Myocyte (in vitro differentiated cells): ENCODE measurements at regions not wholly inside any gene's neighbourhood (a gene's known extent, or its start where the extent isn't known, plus 50 kb on each side); places are given as distances from the start of the nearest gene placed in this dataset.
A peak's percentile ranks its signal among the peaks of the same experiment; 100 is the strongest.

Source experiments
- DNase-seq: peaks from one replicate; pipeline ENCODE4 v3.0.0-alpha.2; 2012; ENCODE audit warnings: low read depth

DNA sequence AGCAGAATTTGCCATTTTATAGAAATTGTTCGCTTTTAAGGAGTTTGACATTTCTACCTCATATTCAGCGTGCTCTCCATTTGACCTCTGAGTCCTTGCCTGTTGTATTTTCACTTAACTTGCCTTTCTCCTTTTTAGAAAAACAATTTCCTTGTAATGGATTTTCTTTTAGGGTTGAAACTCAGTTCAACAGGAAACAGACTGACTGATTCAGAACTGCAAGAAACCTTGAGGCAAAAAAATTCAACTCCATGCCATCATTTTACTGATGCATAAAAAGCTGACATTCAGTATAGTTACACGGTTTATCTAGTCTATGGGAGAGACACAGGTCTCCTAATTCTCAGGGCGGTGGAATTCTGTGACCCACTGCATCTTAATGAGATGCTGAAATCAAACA, 59.8 kb downstream of the MRPS30 start:
- no peak for DNase-seq

DNA sequence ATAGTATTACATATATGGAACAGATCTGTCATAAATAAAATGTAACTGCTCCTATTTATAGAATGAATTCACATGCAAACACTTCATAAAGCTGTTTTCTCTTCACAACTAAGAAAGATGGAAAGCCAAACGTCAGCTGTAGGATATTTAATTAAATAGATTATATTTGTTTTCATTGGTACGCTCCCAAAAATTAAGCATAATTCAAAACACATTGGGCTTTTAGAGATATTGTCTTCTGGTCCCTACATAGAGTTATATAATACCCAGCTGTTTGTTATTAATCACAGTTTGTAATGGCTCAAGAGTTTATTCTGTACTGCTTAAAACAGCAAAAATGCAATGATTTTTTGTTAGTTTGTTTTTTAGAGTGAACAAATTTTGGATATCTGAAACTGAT, 61.2 kb downstream of the MRPS30 start:
- DNase-seq = no peak

GRCh38 chr5:44870430-44870829, 61.7 kb downstream of the MRPS30 start:
- DNase-seq = no peak

DNA sequence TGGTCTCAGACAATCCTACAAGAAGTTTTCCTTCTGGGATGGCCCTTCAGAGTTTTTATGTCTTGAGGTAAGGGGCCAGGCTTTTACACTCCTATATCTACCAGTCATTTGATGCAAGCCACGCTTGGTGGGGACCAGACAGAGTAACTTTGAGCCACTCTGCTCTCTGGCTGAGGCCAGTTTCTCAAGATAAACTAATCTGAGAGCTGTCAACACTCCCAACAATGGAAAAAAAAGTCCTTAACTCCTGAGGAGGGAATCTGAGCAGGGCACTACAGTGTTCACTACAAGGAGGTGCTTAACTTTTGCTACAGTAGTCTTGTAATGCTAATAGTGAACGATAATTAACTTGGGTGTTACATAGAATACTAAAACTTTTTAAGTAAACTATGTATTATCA, 62.7 kb downstream of the MRPS30 start:
- DNase-seq = no peak

- peak; percentile 16 for DNase-seq
Observed at GRCh38 chr5:44875661-44876605, 67.2 kb downstream of the MRPS30 start.

- no peak for DNase-seq
Observed at GRCh38 chr5:44881266-44881665, 72.5 kb downstream of the MRPS30 start.

GRCh38 chr5:44884036-44884435, 75.3 kb downstream of the MRPS30 start:
- no peak for DNase-seq

DNA sequence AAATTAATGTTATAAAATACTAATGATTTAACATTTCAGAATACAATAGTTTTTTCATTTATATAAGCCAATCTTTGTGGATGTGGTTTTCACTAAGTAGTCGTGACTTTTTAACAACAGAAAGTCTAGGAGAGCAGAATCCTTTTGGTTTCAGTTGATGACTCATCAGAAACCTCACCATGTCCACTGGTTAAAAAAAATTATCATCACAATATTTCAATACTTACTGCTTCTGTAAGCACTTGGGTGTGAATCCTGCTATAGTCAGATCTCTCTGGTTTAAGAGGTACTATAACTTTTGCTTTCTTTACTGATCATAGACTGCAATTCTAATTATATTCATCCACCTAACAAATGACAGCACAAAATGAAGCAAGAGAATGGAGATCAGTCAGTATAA, 77.2 kb downstream of the MRPS30 start:
- DNase-seq = peak; percentile 27

DNA sequence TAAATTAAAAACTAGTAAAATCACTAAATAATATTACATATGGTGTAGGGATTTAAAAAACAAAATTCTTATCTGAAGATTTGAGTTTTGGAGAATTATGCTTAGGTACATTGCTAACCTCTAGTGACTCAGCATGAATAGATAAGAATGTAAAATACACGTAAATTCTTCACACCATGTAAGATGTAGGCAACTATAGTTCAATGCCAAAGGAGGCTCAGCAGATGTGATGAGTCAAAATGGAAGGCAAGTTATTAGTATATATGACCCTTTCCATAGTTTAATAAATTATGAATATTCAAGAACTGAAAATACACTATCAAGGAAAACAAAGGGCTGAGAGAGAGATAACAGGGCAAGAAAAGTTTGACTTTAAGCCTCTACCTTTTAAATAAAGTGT, 79.0 kb downstream of the MRPS30 start:
- no peak for DNase-seq

- DNase-seq = no peak
Observed at GRCh38 chr5:44888435-44888834, 79.7 kb downstream of the MRPS30 start.

- no peak for DNase-seq
Observed at GRCh38 chr5:44891116-44891515, 82.4 kb downstream of the MRPS30 start.

- DNase-seq = no peak
Observed at GRCh38 chr5:44900273-44900954, 91.7 kb downstream of the MRPS30 start.

DNA sequence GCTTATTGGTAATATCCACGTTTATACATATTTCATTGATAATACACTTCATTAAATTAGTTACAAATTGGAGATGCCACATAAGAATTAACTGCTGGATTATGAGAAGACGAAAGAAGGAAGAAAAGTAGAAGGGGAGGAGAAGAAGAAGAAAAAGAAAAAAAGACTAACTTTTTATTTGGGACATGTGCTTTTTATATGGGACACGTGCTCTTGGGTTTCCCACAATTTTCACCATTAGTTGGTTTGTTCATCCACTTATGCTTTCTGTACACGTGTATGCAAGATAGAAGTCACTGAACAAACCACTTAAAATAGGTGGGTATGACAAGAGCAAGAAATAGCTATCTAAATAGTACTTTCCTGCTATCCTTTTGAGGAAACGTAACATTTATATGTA, 98.6 kb downstream of the MRPS30 start:
- DNase-seq = no peak

DNA sequence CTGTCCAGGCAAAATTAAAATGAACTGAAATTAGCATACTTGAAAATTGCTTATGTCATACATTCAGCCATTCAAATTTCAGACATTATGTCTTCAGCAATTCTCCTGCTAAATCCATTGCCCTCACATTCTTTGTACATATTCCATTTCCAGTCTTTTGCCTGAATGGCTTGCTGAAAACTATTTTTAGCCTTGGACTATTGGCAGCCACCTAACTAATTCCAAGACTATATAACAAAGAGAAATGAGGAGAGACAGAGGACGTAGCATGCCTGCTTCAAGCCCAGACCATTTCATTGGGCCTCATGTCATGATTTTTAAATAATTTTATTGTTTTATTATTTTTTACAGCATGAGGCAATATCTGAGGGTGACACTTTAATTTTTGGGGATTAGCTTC, 100.3 kb downstream of the MRPS30 start:
- DNase-seq = no peak

GRCh38 chr5:44911501-44911900, 102.8 kb downstream of the MRPS30 start:
- DNase-seq = no peak

DNA sequence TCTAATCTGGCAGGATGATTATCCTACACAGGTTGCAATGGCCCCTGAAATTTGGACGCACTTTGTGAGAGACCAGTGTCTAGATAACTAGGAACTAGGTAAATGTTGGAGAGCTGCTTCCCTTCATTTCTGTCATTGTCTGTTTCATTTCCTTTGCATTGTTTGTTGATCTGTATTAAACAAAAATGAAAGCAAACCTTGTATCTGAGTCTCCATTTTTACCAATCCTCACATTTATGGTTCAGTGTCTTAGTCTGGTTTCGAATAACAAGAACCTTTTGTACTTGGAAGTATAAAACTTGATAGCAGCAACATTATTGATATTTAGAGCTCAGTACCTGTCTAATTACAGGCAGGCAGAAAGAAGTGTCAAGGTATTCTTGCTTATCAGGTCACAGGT, 105.5 kb downstream of the MRPS30 start:
- DNase-seq = no peak

DNA sequence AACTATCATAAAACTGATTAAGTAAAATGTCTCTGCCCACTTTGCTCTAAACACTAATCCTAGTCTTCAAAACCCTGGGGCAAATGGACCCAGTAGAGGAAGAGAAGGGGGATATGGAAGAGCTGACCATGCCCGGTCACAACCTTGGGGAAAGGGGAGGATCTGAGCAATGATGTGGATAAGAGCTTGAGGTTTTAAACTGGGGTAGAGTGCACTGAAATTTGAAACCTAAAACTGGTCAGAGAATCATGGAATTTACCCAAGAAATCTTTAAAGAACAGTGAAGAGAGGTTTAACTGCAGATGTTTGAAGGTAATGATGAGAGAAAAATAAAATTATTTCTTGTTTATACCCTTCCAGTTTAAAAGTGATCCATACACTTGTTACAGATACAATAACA, 110.8 kb downstream of the MRPS30 start:
- DNase-seq = no peak

DNA sequence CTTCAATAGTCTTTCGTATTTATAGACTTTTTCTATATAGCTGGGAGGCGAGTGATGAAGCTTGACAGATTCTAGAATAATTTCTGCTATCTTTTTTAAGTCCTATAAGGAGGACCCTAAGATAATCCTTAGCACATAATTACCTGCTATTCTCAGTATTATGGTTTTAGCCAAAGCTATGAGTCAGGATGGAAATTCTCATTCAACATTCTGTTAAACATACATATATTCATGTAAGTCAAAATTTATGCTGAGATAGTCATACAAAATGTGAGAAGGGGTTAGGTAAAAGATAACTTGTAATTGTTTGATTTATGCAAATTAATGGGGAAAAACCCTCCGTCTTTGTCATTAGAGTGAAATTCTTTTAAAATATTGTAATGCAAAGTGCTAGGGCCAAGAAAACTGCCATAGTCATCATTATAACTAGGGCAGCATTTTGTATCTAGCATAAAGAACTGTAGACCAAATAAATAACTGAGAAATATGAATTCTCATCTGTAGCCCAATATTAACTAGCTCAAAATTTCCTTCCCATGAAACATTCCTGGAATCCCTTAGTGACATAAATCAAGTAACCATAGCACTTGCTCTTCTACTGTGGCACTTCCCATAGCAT, 118.5 kb downstream of the MRPS30 start:
- no peak for DNase-seq

DNA sequence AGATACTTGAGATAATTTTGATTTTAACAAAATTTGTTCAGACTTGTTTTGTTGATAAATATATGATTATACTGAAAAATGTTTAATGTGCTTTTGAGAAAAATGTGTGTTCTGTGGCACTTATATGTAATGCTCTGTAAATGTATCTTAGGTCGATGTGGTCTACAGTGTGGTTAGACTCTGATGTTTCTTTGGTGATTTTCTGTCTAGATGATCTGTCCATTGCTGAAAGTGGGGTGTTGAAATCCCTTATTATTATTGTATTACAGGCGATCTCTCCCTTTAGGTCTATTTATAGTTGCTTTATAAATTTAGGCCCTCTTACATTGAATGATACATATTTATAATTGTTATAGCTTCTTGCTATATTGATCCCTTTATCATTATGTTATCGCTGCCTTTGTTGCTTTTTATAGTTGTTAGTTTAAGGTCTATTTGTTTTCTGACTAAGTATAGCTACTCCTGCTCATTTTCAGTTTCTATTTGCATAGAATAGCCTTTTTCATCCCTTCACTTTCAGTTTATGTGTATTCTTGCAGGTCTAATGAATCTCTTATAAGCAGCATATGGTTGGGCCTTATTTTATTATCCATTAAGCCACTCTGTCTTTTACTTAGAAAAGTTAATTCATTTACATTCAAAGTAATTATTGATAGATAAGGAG, 124.3 kb downstream of the MRPS30 start:
- DNase-seq = no peak

DNA sequence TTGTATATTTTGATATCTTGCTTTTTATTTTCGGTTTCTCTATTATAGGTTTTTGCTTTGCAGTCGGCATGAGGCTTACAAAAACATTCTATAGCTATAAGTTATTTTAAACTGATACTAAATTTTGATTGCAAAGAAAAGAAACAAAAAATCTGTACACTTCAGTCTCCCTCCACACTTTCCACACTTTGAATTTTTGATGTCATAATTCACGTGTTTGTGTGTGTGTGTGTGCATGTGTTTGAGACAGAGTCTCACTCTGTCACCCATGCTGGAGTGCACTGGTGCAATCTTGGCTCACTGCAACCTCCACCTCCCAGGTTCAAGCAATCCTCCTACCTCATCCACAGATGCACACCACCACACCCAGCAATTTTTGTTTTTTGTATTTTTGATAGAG, 124.9 kb downstream of the MRPS30 start:
- no peak for DNase-seq

GRCh38 chr5:44935262-44935661, 126.5 kb downstream of the MRPS30 start:
- no peak for DNase-seq

GRCh38 chr5:44935871-44936270, 127.1 kb downstream of the MRPS30 start:
- no peak for DNase-seq
